Stimulated activated CD4-positive, alpha-beta T cell treated with anti-CD3 and anti-CD28 coated beads, Interleukin-2, amount 100 ng/mL, for 24 hours (primary cell): ENCODE measurements at regions not wholly inside any gene's neighbourhood (a gene's known extent, or its start where the extent isn't known, plus 50 kb on each side); places are given as distances from the start of the nearest gene placed in this dataset.

ENCODE experiments used
- DNase-seq, 2 donors: peaks; one replicate each; pipeline ENCODE4 v3.0.0-alpha.2; 2020

DNA sequence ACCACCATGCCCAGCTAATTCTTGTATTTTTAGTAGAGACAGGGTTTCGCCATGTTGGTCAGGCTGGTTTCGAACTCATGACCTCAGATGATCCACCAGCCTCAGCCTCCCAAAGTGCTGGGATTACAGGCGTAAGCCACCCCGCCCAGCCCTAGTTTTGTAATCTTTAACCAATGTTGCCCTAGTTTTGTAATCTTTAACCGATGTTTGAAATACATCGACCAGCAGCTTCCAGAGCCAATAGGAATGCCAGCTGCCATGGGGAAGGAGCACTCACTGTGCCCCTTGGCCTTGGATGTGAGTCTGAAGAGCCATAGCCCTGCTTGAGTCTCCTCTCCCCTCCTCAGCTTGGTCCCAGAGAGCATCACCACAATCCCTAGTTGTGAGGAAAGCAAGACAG is 209.3 kb upstream of the RGS6 start:
- no peak for DNase-seq

- DNase-seq = no peak
Observed at GRCh38 chr14:71725922-71726579, 206.2 kb upstream of the RGS6 start.

DNA sequence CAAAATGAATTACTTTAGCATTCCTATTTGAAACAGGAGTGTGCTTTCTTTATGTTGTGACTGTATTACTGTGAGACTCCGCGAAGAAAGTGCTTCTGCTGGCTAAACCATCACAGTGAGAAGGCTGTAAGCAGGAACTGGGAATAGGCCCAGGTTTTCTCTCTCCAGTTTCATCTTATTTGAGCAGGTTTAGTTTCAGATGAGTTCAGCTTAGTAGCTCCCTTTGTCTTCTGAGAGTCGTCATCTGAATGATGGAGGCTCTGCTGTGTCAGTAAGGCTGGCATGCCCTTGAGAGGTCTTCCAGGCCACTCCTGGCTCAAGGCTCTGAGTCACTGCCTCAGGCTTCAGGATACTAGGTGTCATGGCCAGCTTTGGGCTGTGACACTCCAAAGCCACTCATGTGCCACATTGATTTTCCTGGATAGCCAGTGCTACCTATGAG is 205.6 kb upstream of the RGS6 start:
- DNase-seq = no peak

DNA sequence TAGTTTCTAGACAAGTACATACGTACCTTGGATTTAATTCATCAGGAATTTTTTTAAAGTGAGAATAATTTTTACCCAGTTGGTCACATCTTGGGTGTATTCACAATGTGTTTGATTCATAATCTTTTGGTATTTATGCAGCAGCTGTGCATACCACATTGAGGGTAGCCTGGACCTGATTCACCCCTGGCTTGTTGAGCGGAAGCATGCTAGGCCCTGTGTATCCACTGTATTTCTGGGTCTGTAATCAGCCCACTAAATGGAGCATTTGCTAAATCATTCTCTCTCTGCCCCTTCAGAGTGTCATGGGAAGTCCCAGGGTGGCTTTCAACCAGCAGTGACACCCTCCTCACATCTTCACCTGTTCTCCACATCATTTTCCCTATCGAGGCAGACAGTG is 203.8 kb upstream of the RGS6 start:
- no peak for DNase-seq

DNA sequence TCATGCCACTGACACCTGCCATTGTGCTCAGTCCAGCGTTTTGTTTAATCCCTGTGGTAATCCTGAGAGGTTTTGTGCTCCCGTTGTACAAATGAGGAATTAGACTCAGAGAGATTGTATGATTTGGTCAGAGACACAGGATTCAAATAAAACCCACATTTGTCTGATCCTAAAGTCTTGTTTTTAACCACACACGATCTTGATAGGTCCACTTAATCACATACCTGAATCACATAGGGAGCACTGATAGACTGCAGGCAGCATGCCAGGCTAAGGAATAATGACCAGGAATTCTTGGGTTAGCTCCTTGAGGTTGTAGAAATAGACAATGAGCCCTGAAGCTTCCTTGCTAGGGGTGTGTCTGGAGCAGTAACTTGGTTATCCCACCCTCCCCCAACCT is 202.6 kb upstream of the RGS6 start:
- DNase-seq = no peak

- DNase-seq = no peak
Observed at GRCh38 chr14:71730471-71730870, 201.8 kb upstream of the RGS6 start.

- DNase-seq = no peak
Observed at GRCh38 chr14:71731096-71731495, 201.1 kb upstream of the RGS6 start.

DNA sequence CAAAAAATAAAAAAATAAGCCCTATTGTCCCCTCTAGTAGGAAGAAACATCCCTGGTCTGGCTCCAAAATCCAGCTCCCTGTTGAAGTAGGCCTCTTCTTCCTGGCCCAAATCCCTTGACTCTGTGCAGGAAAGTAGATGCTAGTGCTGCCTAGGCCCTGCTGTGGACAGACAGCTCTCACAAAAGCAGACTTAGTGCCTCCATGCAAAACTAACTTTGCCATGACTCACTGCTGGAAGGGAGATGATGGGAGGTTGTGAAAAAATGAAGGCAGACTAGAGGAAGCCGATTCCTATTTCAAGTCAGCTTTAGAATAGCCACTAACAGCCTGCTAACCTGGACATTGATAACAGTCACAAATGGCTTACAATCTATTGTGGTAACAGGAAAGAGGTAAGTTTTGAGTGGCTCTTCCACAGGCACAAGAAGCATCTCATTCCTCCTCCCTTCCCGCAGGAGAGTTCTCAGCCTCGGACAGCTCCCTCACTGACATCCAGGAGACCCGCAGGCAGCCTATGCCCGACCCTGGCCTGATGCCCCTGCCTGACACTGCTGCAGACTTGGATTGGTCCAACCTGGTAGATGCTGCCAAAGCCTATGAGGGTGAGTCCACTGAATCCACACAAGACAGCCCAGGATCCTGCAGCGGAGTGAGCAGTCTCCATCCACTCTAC is 198.9 kb upstream of the RGS6 start:
- no peak for DNase-seq

DNA sequence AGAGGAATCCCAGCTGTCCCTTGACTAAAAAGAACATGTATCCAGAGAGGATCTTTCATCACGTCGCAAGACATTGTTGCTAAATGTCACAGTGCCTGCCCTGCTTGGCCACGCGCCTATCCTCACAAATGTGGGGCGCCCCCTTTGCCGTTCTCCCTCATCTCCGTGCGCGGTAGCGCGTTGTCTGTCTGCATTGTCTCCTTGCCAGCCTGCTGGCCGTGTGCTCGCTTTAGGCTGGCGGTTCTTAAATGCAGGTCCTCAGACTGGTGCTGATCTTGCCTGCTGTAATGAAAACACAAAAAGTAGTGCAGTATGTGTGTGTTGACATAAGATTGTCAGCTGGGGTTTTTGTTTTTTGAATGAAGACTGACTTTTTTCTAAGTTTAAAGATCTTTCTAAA is 198.2 kb upstream of the RGS6 start:
- no peak for DNase-seq

DNA sequence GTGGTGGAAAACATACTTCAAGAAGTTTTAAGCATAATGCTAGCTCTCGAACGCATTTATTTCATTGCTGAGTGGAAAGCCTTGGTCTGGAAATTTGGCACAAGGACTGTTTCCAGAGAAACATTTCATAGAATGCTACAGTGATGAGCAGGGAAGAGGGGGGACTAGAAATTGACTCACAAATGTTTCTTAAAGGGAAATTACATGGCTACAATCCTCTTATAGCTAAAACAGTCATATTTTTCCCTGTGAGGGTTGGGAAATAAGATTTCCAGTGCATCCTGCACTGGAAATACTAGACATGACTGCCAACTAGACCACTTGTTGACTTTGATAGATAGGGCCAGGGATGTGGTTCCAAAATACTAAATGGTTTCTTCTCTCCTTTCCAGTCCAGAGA is 197.3 kb upstream of the RGS6 start:
- no peak for DNase-seq

GRCh38 chr14:71737760-71738159 is 194.5 kb upstream of the RGS6 start:
- DNase-seq = no peak

GRCh38 chr14:71739273-71739990 is 192.8 kb upstream of the RGS6 start:
- no peak for DNase-seq

DNA sequence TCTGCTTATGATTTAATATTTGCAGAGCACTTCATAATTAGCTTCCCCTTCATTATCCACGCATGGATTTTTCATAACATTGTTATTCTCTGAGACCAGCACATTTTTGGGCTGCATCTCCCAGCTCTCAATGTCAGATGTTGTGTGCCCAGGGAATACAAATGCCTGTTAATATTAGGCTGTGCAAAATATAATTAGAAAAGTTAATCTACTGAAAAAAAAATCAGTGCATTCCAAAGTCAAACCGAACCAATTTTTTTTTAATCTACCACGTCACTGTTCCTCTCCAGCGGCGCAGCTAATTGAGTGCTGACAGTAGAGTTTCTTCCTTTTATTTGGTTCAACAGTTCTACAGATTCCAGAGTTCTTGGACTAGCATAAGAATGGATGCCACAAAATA is 191.0 kb upstream of the RGS6 start:
- DNase-seq = no peak

GRCh38 chr14:71742485-71742884 is 189.7 kb upstream of the RGS6 start:
- no peak for DNase-seq

- DNase-seq = no peak
Observed at GRCh38 chr14:71745072-71745471, 187.2 kb upstream of the RGS6 start.

DNA sequence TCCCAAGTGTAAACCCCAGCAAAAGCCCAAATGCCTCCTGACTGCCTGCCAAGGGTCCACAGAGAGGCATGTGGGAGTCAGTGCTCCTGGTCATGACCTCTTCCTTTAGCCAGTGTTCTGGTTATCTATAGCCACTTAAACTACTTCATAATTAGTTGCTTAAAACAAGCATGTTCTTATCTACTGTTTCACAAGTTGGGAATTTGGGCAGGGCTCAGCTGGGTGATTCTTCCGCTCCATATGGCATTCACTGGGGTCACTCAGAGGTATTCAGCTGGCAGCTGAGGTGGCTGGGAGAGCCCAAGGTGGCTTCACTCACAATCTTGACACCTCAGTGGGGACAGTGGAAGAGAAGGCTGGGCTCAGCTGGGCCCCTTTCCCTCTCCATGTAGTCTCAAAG is 184.0 kb upstream of the RGS6 start:
- no peak for DNase-seq

DNA sequence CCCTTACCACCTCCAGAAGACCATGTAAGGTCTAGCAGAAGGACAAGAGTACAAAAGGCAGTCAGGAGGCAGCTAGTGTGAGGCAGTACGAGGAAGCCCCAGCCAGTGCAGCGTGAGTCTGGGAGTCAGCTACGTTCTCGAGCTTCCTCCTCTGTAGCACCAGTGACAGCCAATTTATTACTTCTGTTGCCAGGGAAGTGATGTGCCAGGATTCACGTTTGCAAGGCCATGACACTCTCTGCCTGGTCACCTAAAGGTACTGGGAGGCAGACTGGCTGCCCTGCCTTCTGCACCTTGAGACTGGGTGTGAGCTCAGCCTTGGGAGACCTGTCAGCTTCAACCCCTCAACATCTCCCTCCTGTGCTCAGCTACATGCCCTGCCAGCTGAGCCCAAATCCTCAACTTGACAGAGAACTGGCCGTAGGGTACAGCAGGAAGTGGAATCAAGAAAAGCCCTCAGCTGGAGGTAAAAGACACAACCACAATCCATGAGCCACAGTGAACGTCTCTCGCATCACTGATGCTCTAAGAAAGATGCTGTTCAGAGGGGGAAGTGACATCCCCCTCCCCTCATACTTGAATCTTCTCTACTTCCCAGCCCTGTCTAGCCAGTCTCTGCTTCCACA is 182.5 kb upstream of the RGS6 start:
- no peak for DNase-seq

DNA sequence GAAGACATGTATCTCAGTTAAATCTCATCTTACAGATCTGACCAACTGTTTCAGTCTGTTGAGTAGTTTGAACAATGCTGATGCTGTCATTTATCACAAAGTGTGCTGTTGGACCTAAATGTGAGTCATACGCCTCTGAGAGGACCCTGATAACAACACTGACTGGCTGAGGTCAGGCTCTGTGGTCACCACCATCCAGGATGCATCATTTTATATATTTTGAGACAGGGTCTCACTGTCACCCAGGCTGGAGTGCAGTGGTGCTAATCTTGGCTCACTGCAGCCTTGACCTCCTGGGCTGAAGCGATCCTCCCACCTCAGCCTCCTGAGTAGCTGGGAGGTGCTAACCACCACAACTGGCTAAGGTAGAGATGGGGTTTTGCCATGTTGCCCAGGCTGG is 181.0 kb upstream of the RGS6 start:
- DNase-seq = no peak

GRCh38 chr14:71752111-71752738 is 180.0 kb upstream of the RGS6 start:
- no peak for DNase-seq

DNA sequence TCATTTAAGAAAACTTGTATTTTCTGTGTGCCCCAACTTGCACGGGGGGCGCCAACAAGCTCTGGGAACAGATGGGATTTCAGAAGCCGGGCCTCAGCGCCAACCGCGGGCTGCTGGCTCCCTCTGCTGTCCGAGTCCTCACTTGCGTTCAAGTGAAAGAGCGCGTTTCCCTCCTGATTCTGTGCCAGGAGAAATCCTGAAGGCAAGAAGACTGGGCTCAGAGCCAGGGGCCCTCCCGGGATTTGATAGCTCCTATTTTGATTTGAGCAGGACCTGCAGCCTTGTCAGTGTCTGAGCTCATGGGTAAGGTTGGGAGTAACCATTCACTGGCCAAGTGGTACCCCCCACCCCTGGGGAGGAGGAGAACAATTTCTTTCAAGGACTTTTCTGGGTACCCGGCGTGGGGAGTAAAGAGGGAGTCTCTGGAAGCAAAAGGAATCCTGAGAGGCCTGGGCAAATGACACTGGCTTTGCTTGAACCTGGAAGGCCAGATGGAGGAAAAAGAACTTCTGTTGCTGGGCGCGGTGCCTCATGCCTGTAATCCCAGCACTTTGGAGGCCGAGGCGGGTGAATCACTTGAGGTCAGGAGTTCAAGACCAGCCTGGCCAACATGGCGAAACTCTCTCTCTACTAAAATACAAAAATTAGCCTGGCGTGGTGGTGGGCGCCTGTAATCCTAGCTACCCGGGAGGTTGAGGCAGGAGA is 179.0 kb upstream of the RGS6 start:
- DNase-seq = peak; percentile 76

DNA sequence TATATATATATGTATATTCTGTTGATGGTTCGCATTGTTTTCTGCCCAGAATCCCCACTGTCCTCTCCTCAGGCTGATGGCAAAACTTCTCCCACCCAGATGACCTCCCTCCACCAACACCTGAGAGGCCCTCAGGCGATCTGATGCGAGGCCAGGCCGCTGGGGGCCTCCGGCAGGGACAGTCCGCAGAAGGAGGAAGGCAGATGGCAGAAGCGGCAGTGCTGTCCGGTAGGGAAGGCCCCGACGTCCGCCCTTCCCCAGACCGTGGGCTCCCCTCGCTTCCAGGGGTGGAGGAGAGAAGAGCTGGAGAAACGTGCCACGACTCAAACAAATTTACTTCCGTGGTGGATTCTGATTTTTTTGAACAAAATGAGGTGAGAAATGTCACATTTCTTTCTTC is 178.3 kb upstream of the RGS6 start:
- DNase-seq = no peak

GRCh38 chr14:71754422-71755095 is 177.7 kb upstream of the RGS6 start:
- DNase-seq = no peak
